Adrenal gland (tissue), 5 donors: ENCODE measurements at regions not wholly inside any gene's neighbourhood (a gene's known extent, or its start where the extent isn't known, plus 50 kb on each side); places are given as distances from the start of the nearest gene placed in this dataset.

Experiments
- CTCF ChIP-seq, 6 experiments: fragments of 450-650 bp in 4 of 6; fragments of 200-600 bp in 2 of 6; sonication (generic) in 1 of 6; IDR thresholded peaks; 1 replicate in 5 of 6; 2 replicates in 1 of 6; pipeline versions ENCODE4 v1.5.1 to v1.8.0; 2016 to 2021; ENCODE audit warnings: antibody characterized with exemption in 6 of 6, mild to moderate bottlenecking in 2 of 6, moderate library complexity in 1 of 6
- POLR2A ChIP-seq, 2 donors: fragments of 450-650 bp; IDR thresholded peaks; one replicate each; pipeline ENCODE4 v1.6.1; 2017; ENCODE audit warnings: antibody characterized with exemption in 2 of 2, mild to moderate bottlenecking in 2 of 2, moderate library complexity in 1 of 2
- donor health status: DM: no; HTN: no; CAD: no.

DNA sequence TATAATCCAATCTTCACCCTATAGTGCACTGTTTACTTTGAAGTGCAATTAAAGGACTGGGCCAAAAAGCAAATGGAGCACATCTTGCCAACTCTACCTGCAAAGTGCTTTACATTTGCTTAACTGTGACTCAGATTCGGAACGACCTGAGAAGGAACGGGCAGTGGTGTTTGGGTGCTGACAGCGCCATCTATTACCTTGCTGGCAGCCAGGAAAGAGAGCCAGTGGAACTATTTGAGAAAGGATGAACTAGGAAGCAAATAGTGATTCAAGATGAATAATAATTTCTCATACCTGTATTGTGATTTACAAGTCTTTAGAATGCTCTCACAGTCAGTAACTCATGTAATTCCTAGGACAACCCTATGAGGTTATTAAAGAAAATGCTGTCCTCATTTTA lies 312.9 kb downstream of the PDCD6IP start:
- TF ChIP-seq CTCF (IDR thresholded peaks at IDR 0.05) (no peak), POLR2A (IDR thresholded peaks at IDR 0.05) (no peak)
